WTC11 (cell line): ENCODE measurements at regions not wholly inside any gene's neighbourhood (a gene's known extent, or its start where the extent isn't known, plus 50 kb on each side); places are given as distances from the start of the nearest gene placed in this dataset.

ENCODE experiments used
- ATF2 ChIP-seq: sonication (generic); formaldehyde crosslinking; IDR thresholded peaks from 2 replicates; pipeline ENCODE4 v1.8.1; 2022; ENCODE audit warnings: low read depth, missing genetic modification reagents, borderline replicate concordance
- CTCF ChIP-seq: fragments of 200-600 bp; IDR thresholded peaks from 2 replicates; pipeline ENCODE4 v1.8.0; 2022; ENCODE audit warnings: antibody characterized with exemption
- NR1H2 ChIP-seq: sonication (generic); formaldehyde crosslinking; IDR thresholded peaks from 2 replicates; pipeline ENCODE4 v1.9.0; 2021; ENCODE audit warnings: mild to moderate bottlenecking, moderate library complexity, missing genetic modification reagents
- TEAD1 ChIP-seq: sonication (generic); formaldehyde crosslinking; IDR thresholded peaks from 2 replicates; pipeline ENCODE4 v1.8.0; 2022; ENCODE audit warnings: mild to moderate bottlenecking, missing genetic modification reagents

DNA sequence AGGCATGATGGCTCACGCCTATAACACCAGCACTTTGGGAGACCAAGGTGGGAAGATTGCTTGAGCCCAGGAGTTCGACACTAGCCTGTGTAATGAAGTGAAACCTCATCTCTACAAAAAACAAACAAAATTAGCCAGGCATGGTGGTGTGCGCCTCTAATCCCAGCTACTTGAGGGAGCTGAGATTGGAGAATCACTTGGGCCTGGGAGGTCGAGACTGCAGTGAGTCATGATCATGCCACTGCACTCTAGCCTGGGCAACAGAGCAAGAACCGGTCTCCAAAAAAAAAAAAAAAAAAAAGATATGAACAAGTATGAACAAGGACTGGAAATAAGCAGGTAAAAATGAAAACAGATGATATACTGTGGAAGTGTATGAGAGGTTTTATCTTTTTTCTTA, 54.1 kb upstream of the SOX6 start:
- TF ChIP-seq CTCF (no peak), NR1H2 (CRISPR knock-in tag) (no peak), ATF2 (CRISPR knock-in tag) (no peak), TEAD1 (no peak)
